22Rv1 (cell line): ENCODE measurements at regions not wholly inside any gene's neighbourhood (a gene's known extent, or its start where the extent isn't known, plus 50 kb on each side); places are given as distances from the start of the nearest gene placed in this dataset.

Source experiments
- CTCF ChIP-seq: fragments of 450-650 bp; IDR thresholded peaks from 2 replicates; pipeline ENCODE4 v1.5.1; 2017; ENCODE audit warnings: mild to moderate bottlenecking
- ZFX ChIP-seq: fragments of 450-650 bp; IDR thresholded peaks from 2 replicates; pipeline ENCODE4 v1.6.1; 2017; ENCODE audit warnings: antibody characterized with exemption, borderline replicate concordance

DNA sequence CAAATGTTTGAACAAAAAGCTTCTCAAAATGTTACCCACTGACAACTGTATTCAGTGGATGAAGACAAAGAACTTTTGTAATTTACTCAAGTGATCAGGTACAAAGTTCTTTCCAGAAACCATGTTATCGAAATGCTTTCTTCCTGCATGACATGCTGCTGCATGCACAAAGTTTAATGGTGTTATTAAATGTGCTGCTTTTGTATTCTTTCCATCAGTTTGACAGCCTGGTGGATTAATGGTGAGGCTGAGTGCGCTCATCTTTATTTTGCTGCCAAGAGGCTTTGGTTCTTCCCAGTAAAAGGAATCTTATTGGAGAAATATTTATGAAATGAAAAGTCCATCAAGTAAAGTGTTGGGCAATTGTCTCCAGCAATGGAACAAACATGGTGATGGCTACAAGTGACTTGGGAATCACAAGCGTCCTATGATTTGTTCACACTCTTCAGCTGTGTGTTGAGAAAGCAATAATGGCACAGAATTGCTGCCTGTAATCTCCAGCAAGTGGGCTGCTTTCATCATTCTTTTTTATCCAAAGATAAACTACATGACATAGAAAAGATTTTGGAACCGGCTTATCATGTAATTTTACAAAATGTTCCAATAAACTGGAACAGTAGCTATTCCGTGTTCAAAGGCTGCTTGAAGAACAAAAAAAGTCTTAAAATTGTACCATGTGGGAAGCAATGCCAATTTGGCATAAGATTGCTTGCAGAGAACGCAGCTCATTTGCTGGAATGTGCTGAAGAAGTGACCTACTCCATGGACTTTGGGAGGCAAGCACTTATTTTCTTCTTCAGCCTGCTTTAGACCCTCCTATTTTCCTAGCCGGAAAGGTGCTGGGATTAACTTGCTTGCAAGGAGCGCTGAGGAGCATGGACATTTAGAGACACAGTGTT, 153.1 kb downstream of the HSD17B3 start:
- TF ChIP-seq CTCF (no peak), ZFX (no peak)
